Spleen (tissue), 11 donors: ENCODE measurements at regions not wholly inside any gene's neighbourhood (a gene's known extent, or its start where the extent isn't known, plus 50 kb on each side); places are given as distances from the start of the nearest gene placed in this dataset.

Source experiments
- DNase-seq: peaks from one replicate; pipeline ENCODE4 v3.0.0-alpha.2; 2020
- H3K27ac ChIP-seq, 8 donors: fragments of 200-600 bp; sonication (generic) in 7 of 8; 1 replicate in 4 of 8; 2 replicates in 4 of 8; pipeline versions ENCODE4 v1.5.0 to v1.8.0; 2016 to 2021; ENCODE audit warnings: inconsistent platforms in 4 of 8, mild to moderate bottlenecking in 4 of 8, moderate library complexity in 1 of 8
- H3K27me3 ChIP-seq, 7 donors: fragments of 200-600 bp; sonication (generic) in 6 of 7; replicated peaks in 1 of 7; 1 replicate in 4 of 7; 2 replicates in 3 of 7; pipeline versions ENCODE4 v1.5.0 to v1.8.0; 2016 to 2021; ENCODE audit warnings: inconsistent platforms in 3 of 7, mild to moderate bottlenecking in 1 of 7
- H3K36me3 ChIP-seq, 6 donors: fragments of 200-600 bp; sonication (generic) in 5 of 6; 1 replicate in 4 of 6; 2 replicates in 2 of 6; pipeline versions ENCODE4 v1.5.0 to v1.8.0; 2016 to 2021; ENCODE audit warnings: inconsistent platforms in 2 of 6
- H3K4me1 ChIP-seq, 6 donors: fragments of 200-600 bp; sonication (generic) in 5 of 6; 1 replicate in 3 of 6; 2 replicates in 3 of 6; pipeline versions ENCODE4 v1.5.0 to v1.8.0; 2016 to 2021; ENCODE audit warnings: inconsistent platforms in 3 of 6
- H3K4me3 ChIP-seq, 8 donors: fragments of 200-600 bp; sonication (generic) in 7 of 8; 1 replicate in 4 of 8; 2 replicates in 4 of 8; pipeline versions ENCODE4 v1.5.0 to v1.8.0; 2016 to 2021; ENCODE audit warnings: inconsistent platforms in 4 of 8, mild to moderate bottlenecking in 4 of 8, moderate library complexity in 2 of 8
- H3K9me3 ChIP-seq, 8 donors: fragments of 200-600 bp; sonication (generic) in 7 of 8; 1 replicate in 4 of 8; 2 replicates in 4 of 8; pipeline versions ENCODE4 v1.5.0 to v1.8.0; 2016 to 2021; ENCODE audit warnings: inconsistent platforms in 4 of 8
- POLR2A ChIP-seq, 3 donors: fragments of 450-650 bp; IDR thresholded peaks; one replicate each; pipeline ENCODE4 v1.5.1; 2017; ENCODE audit warnings: antibody characterized with exemption in 3 of 3, mild to moderate bottlenecking in 1 of 3
- POLR2AphosphoS5 ChIP-seq, 3 donors: sonication (generic); formaldehyde crosslinking; IDR thresholded peaks; one replicate each; pipeline ENCODE4 v1.5.1; 2017; ENCODE audit warnings: antibody characterized with exemption in 3 of 3
- WGBS, 5 donors: extraction: QIAGEN DNeasy Blood & Tissue Kit in 3 of 5; methylation state at CpG; one replicate each; pipeline versions ENCODE4 v1.1.5 to v1.1.7; 2013 to 2018; 5-methylcytosine and 5-hydroxymethylcytosine counted together
- intact Hi-C: fragments of 100-400 bp; cut with DNase I; formaldehyde crosslinking; loops from one replicate; pipeline ENCODE4 v1.15.0; 2023; ENCODE audit warnings: low total_unique reads
- TF ChIP-seq, protein P1 (sequence below), 11 experiments: fragments of 200-600 bp in 7 of 11; fragments of 450-650 bp in 4 of 11; sonication (generic) in 4 of 11; IDR thresholded peaks in 8 of 11; conservative IDR thresholded peaks in 3 of 11; 1 replicate in 7 of 11; 2 replicates in 4 of 11; pipeline versions ENCODE4 v1.4.0 to v1.8.0; 2016 to 2021; ENCODE audit warnings: antibody characterized with exemption in 11 of 11, inconsistent platforms in 4 of 11, mild to moderate bottlenecking in 1 of 11
- donor health status: healthy with polysubstance abuse.
- donor health status: DM: no; HTN: no; CAD: no; lungs with moderate emphysema.
- donor health status: DM: no; HTN: no; CAD: no.
- donor health status: Bipolar disorder and iron deficiency.
- donor health status: healthy.
- donor health status: DM: no; HTN: no; CAD: no.
- donor health status: DM: yes; HTN: yes; CAD: no.

DNA sequence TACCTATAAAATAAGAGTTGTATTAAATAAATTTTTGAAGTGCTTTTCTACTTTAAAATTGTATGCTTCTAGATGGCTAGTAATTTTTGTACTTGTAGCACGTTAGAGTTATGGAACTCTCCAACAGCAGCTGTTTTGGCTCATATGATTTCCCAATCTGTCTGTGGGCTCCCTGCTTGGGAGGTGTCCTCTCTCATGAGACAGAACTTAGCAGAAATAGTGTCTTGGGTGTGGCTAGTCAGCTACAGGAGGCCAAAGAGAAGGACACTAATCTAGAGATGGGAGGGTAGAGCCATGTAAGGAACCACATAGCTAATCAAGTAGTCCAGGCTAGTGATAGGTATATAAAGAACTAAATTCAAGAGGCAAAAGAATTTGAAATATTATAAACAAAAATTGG lies 78.4 kb upstream of the DAB2 start:
- WGBS, 5 donors, result 29 to 53% (median 46%) methylated on average over 1 of the region's 1 CpG
- no peaks in the 10 kb centered on the region for H3K36me3 ChIP-seq
- intact Hi-C loops, result no loop called here
- H3K4me1 ChIP-seq, result peaks cover 0 to 16% (median 10%) of the 10 kb centered on the region in 6 donors
- H3K27ac ChIP-seq, result peak overlapping the region in 1 of 8 donors; percentile 45
- TF ChIP-seq, protein P1, sequence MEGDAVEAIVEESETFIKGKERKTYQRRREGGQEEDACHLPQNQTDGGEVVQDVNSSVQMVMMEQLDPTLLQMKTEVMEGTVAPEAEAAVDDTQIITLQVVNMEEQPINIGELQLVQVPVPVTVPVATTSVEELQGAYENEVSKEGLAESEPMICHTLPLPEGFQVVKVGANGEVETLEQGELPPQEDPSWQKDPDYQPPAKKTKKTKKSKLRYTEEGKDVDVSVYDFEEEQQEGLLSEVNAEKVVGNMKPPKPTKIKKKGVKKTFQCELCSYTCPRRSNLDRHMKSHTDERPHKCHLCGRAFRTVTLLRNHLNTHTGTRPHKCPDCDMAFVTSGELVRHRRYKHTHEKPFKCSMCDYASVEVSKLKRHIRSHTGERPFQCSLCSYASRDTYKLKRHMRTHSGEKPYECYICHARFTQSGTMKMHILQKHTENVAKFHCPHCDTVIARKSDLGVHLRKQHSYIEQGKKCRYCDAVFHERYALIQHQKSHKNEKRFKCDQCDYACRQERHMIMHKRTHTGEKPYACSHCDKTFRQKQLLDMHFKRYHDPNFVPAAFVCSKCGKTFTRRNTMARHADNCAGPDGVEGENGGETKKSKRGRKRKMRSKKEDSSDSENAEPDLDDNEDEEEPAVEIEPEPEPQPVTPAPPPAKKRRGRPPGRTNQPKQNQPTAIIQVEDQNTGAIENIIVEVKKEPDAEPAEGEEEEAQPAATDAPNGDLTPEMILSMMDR (IDR thresholded peaks at IDR 0.05 in 8 of 11, conservative IDR thresholded peaks at IDR 0.05 in 3 of 11), result no peak
- TF ChIP-seq POLR2AphosphoS5 (IDR thresholded peaks at IDR 0.05) (no peak), POLR2A (IDR thresholded peaks at IDR 0.05) (no peak)
- no peak for DNase-seq
- no peaks in the 10 kb centered on the region for H3K9me3 ChIP-seq
- H3K27me3 ChIP-seq, result no peaks in the 10 kb centered on the region
- H3K4me3 ChIP-seq, result no peak overlapping the region

DNA sequence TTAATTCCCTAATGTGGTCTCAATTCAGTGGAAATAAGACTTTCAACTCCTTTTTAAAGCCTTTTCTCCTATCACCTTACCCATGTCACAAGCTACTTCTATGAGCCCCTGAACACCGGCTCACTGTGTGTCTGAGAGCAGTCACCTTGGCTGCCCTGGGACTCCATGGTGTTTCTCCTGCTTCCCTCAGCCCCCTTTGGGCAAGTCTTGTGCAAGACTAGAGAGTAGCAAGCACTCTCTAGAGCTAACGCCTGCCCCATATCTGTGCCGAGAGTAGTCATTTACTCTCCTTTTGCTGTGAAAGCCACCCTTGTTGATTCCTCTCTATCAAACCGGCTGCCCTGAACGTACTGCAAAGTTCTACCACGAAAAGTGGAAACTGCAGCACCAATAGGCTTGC lies 77.9 kb upstream of the DAB2 start:
- H3K4me3 ChIP-seq, result no peak overlapping the region
- intact Hi-C loops, result no loop called here
- WGBS, 5 donors, result 66 to 92% (median 77%) methylated on average over 6 of the region's 6 CpGs
- no peaks in the 10 kb centered on the region for H3K9me3 ChIP-seq
- peaks cover 0 to 16% (median 10%) of the 10 kb centered on the region in 6 donors for H3K4me1 ChIP-seq
- TF ChIP-seq POLR2AphosphoS5 (IDR thresholded peaks at IDR 0.05) (no peak), POLR2A (IDR thresholded peaks at IDR 0.05) (no peak)
- TF ChIP-seq, protein P1 (IDR thresholded peaks at IDR 0.05 in 8 of 11, conservative IDR thresholded peaks at IDR 0.05 in 3 of 11), result no peak
- no peaks in the 10 kb centered on the region for H3K27me3 ChIP-seq
- no peaks in the 10 kb centered on the region for H3K36me3 ChIP-seq
- peak overlapping the region in 3 of 8 donors; percentile 6 to 45 (median 13) for H3K27ac ChIP-seq
- DNase-seq, result no peak

GRCh38 chr5:39501397-39501796 lies 76.6 kb upstream of the DAB2 start:
- WGBS, 5 donors, result 82 to 96% (median 89%) methylated on average over 5 of the region's 5 CpGs
- no peak for TF ChIP-seq POLR2A (IDR thresholded peaks at IDR 0.05)
- TF ChIP-seq, protein P1 (IDR thresholded peaks at IDR 0.05 in 8 of 11, conservative IDR thresholded peaks at IDR 0.05 in 3 of 11), result no peak
- TF ChIP-seq POLR2AphosphoS5 (IDR thresholded peaks at IDR 0.05), result no peak
- H3K27ac ChIP-seq, result peak overlapping the region in 3 of 8 donors; percentile 6 to 45 (median 13)
- no peaks in the 10 kb centered on the region for H3K9me3 ChIP-seq
- no peak overlapping the region for H3K4me3 ChIP-seq
- no peaks in the 10 kb centered on the region for H3K27me3 ChIP-seq
- H3K4me1 ChIP-seq, result peaks cover 0 to 16% (median 10%) of the 10 kb centered on the region in 6 donors
- intact Hi-C loops, result no loop called here
- DNase-seq, result no peak
- H3K36me3 ChIP-seq, result no peaks in the 10 kb centered on the region

GRCh38 chr5:39500551-39501175 lies 75.9 kb upstream of the DAB2 start:
- Histone ChIP-seq H3K4me1 (peaks cover 0 to 16% (median 10%) of the 10 kb centered on the region in 6 donors), H3K27me3 (no peaks in the 10 kb centered on the region), H3K9me3 (no peaks in the 10 kb centered on the region), H3K36me3 (no peaks in the 10 kb centered on the region), H3K27ac (no peak overlapping the region), H3K4me3 (no peak overlapping the region)
- TF ChIP-seq POLR2AphosphoS5 (IDR thresholded peaks at IDR 0.05), result no peak
- TF ChIP-seq, protein P1 (IDR thresholded peaks at IDR 0.05 in 8 of 11, conservative IDR thresholded peaks at IDR 0.05 in 3 of 11), result no peak
- intact Hi-C loops, result no loop called here
- no peak for DNase-seq
- WGBS, 5 donors, result 65 to 87% (median 76%) methylated on average over 2 of the region's 2 CpGs
